Fibroblast of skin of abdomen (primary cell): ENCODE measurements at regions not wholly inside any gene's neighbourhood (a gene's known extent, or its start where the extent isn't known, plus 50 kb on each side); places are given as distances from the start of the nearest gene placed in this dataset.
"Not testable (repeated sequence)": the region's sequence is repeated elsewhere in the genome, so short reads cannot be mapped to it uniquely, and the experiment has no call there.

Source experiments
- DNase-seq: peaks from one replicate; pipeline ENCODE4 v3.0.0-alpha.2; 2013

GRCh38 chr16:59122262-59122537 lies 388.1 kb upstream of the GOT2 start:
- DNase-seq, result no peak

GRCh38 chr16:59121411-59122261 lies 387.5 kb upstream of the GOT2 start:
- peak; percentile 30 for DNase-seq

GRCh38 chr16:59116744-59117143 lies 382.6 kb upstream of the GOT2 start:
- no peak for DNase-seq

- peak; percentile 8 for DNase-seq
These were observed 380.7 kb upstream of the GOT2 start for GRCh38 chr16:59114790-59115189.

GRCh38 chr16:59113004-59113670 lies 379.0 kb upstream of the GOT2 start:
- no peak for DNase-seq

- DNase-seq, result no peak
These were observed 377.2 kb upstream of the GOT2 start for GRCh38 chr16:59111280-59111679.

- no peak for DNase-seq
These were observed 374.3 kb upstream of the GOT2 start for GRCh38 chr16:59108374-59108773.

- DNase-seq, result not testable (repeated sequence)
These were observed 362.6 kb upstream of the GOT2 start for GRCh38 chr16:59096682-59097081.

- DNase-seq, result peak; percentile 12
These were observed 356.4 kb upstream of the GOT2 start for GRCh38 chr16:59090541-59090940.

- no peak for DNase-seq
These were observed 354.3 kb upstream of the GOT2 start for GRCh38 chr16:59088431-59088830.

GRCh38 chr16:59087641-59088040 lies 353.5 kb upstream of the GOT2 start:
- DNase-seq, result no peak

GRCh38 chr16:59067205-59067604 lies 333.1 kb upstream of the GOT2 start:
- DNase-seq, result no peak

GRCh38 chr16:59060207-59060606 lies 326.1 kb upstream of the GOT2 start:
- DNase-seq, result peak; percentile 91

- DNase-seq, result no peak
These were observed 324.1 kb upstream of the GOT2 start for GRCh38 chr16:59058250-59058649.

- no peak for DNase-seq
These were observed 319.8 kb upstream of the GOT2 start for GRCh38 chr16:59053911-59054310.

GRCh38 chr16:59052231-59052630 lies 318.1 kb upstream of the GOT2 start:
- no peak for DNase-seq

- DNase-seq, result no peak
These were observed 314.8 kb upstream of the GOT2 start for GRCh38 chr16:59048876-59049275.

GRCh38 chr16:59047114-59047513 lies 313.0 kb upstream of the GOT2 start:
- DNase-seq, result no peak

- peak; percentile 81 for DNase-seq
These were observed 312.2 kb upstream of the GOT2 start for GRCh38 chr16:59046335-59046734.

- DNase-seq, result peak; percentile 55
These were observed 311.4 kb upstream of the GOT2 start for GRCh38 chr16:59045501-59045900.

GRCh38 chr16:59044616-59045015 lies 310.5 kb upstream of the GOT2 start:
- peak; percentile 71 for DNase-seq

- DNase-seq, result no peak
These were observed 308.2 kb upstream of the GOT2 start for GRCh38 chr16:59042301-59042700.

- peak; percentile 33 for DNase-seq
These were observed 305.1 kb upstream of the GOT2 start for GRCh38 chr16:59039066-59039720.
